Vagina (tissue), 2 donors: ENCODE measurements at regions not wholly inside any gene's neighbourhood (a gene's known extent, or its start where the extent isn't known, plus 50 kb on each side); places are given as distances from the start of the nearest gene placed in this dataset.
A peak's percentile ranks its signal among the peaks of the same experiment; 100 is the strongest.
"Not testable (repeated sequence)": the region's sequence is repeated elsewhere in the genome, so short reads cannot be mapped to it uniquely, and the experiment has no call there.

ENCODE experiments used
- DNase-seq, 2 donors: peaks; one replicate each; pipeline ENCODE4 v3.0.0-alpha.2; 2017; ENCODE audit errors: extremely low spot score in 2 of 2
- H3K27ac ChIP-seq: fragments of 200-600 bp; sonication (generic); one replicate; pipeline ENCODE4 v1.5.1; 2019
- H3K27me3 ChIP-seq: fragments of 200-600 bp; sonication (generic); one replicate; pipeline ENCODE4 v1.5.1; 2019
- H3K36me3 ChIP-seq, 2 donors: fragments of 200-600 bp; sonication (generic); one replicate each; pipeline ENCODE4 v1.5.1; 2017 to 2019
- H3K4me1 ChIP-seq: fragments of 200-600 bp; sonication (generic); one replicate; pipeline ENCODE4 v1.5.1; 2019
- H3K4me3 ChIP-seq, 2 donors: fragments of 200-600 bp; sonication (generic); 1 replicate in 1 of 2; 2 replicates in 1 of 2; pipeline ENCODE4 v1.5.1; 2016 to 2019
- H3K9me3 ChIP-seq: fragments of 200-600 bp; sonication (generic); one replicate; pipeline ENCODE4 v1.5.1; 2019
- POLR2A ChIP-seq, 2 donors: fragments of 450-650 bp; IDR thresholded peaks; one replicate each; pipeline ENCODE4 v1.6.1; 2017; ENCODE audit warnings: antibody characterized with exemption in 2 of 2, mild to moderate bottlenecking in 2 of 2, moderate library complexity in 2 of 2
- POLR2AphosphoS5 ChIP-seq, 2 donors: sonication (generic); formaldehyde crosslinking; IDR thresholded peaks; one replicate each; pipeline ENCODE4 v1.9.0; 2017; ENCODE audit warnings: antibody characterized with exemption in 2 of 2, mild to moderate bottlenecking in 2 of 2, low read depth in 1 of 2; ENCODE audit not compliant: insufficient read depth in 1 of 2
- intact Hi-C: fragments of 100-400 bp; cut with DNase I; formaldehyde crosslinking; loops from one replicate; pipeline ENCODE4 v1.15.1; 2023
- TF ChIP-seq, protein P1 (sequence below), 3 experiments: fragments of 450-650 bp in 2 of 3; fragments of 200-600 bp in 1 of 3; sonication (generic) in 1 of 3; IDR thresholded peaks; one replicate each; pipeline ENCODE4 v1.5.1; 2017 to 2019; ENCODE audit warnings: antibody characterized with exemption in 3 of 3, mild to moderate bottlenecking in 2 of 3, moderate library complexity in 2 of 3

DNA sequence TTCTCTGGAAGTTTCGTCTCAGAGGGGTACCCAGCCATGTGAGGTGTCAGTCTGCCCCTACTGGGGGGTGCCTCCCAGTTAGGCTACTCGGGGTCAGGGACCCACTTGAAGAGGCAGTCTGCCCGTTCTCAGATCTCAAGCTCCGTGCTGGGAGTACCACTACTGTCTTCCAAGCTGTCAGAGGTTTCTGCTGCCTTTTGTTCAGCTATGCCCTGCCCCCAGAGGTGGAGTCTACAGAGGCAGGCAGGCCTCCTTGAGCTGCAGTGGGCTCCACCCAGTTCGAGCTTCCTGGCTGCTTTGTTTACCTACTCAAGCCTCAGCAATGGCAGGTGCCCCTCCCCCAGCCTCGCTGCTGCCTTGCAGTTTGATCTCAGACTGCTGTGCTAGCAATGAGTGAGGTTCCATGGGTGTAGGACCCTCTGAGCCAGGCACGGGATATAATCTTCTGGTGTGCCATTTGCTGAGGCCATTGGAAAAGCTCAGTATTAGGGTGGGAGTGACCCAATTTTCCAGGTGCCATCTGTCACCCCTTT is 71.0 kb upstream of the SH3GLB1 start:
- H3K4me1 ChIP-seq, H3K27ac ChIP-seq, H3K27me3 ChIP-seq, intact Hi-C loops, DNase-seq, H3K36me3 ChIP-seq, H3K9me3 ChIP-seq, H3K4me3 ChIP-seq: not testable (repeated sequence)

DNA sequence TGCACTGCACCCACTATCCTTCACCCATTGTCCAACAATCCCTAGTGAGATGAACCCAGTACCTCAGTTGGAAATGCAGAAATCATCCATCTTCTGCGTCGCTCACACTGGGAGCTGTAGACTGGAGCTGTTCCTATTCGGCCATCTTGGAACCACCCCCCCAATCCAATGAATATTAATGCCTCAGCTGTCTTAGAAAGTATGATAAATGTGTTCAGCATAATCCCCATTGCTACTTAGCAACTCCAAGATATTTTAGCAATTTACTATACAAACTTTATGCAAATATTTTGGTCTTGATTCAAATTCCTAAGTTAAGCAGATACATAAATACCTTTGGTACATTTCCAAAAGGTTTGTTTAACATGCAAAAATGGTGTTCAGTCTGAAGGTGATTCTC is 70.5 kb upstream of the SH3GLB1 start:
- Histone ChIP-seq H3K4me1 (no peaks in the 10 kb centered on the region), H3K4me3 (no peak overlapping the region), H3K9me3 (no peaks in the 10 kb centered on the region), H3K27me3 (no peaks in the 10 kb centered on the region), H3K27ac (no peak overlapping the region), H3K36me3 (no peaks in the 10 kb centered on the region)
- no peak for TF ChIP-seq POLR2A (IDR thresholded peaks at IDR 0.05)
- TF ChIP-seq, protein P1, sequence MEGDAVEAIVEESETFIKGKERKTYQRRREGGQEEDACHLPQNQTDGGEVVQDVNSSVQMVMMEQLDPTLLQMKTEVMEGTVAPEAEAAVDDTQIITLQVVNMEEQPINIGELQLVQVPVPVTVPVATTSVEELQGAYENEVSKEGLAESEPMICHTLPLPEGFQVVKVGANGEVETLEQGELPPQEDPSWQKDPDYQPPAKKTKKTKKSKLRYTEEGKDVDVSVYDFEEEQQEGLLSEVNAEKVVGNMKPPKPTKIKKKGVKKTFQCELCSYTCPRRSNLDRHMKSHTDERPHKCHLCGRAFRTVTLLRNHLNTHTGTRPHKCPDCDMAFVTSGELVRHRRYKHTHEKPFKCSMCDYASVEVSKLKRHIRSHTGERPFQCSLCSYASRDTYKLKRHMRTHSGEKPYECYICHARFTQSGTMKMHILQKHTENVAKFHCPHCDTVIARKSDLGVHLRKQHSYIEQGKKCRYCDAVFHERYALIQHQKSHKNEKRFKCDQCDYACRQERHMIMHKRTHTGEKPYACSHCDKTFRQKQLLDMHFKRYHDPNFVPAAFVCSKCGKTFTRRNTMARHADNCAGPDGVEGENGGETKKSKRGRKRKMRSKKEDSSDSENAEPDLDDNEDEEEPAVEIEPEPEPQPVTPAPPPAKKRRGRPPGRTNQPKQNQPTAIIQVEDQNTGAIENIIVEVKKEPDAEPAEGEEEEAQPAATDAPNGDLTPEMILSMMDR (IDR thresholded peaks at IDR 0.05), result no peak
- intact Hi-C loops, result no loop called here
- no peak for DNase-seq

DNA sequence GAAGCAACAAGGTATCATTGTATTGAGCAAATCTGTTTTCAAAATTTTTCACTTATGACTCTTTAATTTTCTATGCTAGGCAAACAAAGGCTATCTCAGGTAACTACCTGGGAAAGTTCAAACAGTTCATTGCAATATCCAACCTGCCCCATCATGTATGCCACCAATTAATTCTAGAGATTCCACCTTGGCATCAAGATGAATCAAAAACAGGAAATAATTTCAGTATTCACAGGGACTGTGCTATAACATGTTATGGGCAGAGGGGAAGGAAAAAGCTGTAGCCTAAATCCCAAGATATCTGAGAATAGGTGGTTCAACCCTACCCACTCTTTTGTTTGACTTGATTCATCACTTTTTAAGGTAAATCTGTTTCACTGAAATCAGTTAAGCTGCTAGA is 67.5 kb upstream of the SH3GLB1 start:
- DNase-seq, result no peak
- H3K9me3 ChIP-seq, result no peaks in the 10 kb centered on the region
- no peak overlapping the region for H3K27ac ChIP-seq
- no peak overlapping the region for H3K4me3 ChIP-seq
- no peak for TF ChIP-seq POLR2A (IDR thresholded peaks at IDR 0.05)
- TF ChIP-seq, protein P1 (IDR thresholded peaks at IDR 0.05), result no peak
- peak in 1 of 2 donors; percentile 43 for TF ChIP-seq POLR2AphosphoS5 (IDR thresholded peaks at IDR 0.05; ENCODE audit: insufficient read depth in 1 of 2, low read depth in 1 of 2)
- H3K4me1 ChIP-seq, result no peaks in the 10 kb centered on the region
- H3K36me3 ChIP-seq, result no peaks in the 10 kb centered on the region
- intact Hi-C loops, result no loop called here
- H3K27me3 ChIP-seq, result no peaks in the 10 kb centered on the region

DNA sequence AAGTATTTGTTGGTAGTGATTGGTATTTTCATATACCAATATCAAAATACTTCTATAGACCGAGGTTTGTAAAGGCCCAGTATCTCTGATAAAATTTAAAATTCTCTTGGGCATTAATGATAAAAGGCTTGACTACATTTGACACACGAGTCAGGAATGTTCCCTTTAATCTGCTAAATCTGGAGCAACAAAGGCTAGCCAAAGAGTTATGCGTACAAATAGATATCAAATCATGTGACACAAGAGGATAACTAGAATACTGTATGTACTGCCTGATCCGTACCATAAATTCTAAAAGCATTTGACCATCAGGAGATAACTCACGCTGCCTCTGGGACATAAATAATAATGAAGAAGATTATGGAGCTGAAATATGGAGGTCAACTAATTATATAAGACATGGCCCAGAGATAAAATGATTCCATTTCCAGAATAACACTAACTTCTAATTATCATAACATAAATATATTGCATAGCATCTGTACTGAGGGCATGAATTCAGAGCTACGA is 64.2 kb upstream of the SH3GLB1 start:
- no peak for DNase-seq
- intact Hi-C loops, result no loop called here
- Histone ChIP-seq H3K36me3 (no peaks in the 10 kb centered on the region), H3K9me3 (no peaks in the 10 kb centered on the region), H3K4me3 (no peak overlapping the region), H3K27me3 (no peaks in the 10 kb centered on the region), H3K4me1 (no peaks in the 10 kb centered on the region), H3K27ac (no peak overlapping the region)
- no peak for TF ChIP-seq POLR2A (IDR thresholded peaks at IDR 0.05)
- no peak for TF ChIP-seq POLR2AphosphoS5 (IDR thresholded peaks at IDR 0.05; ENCODE audit: insufficient read depth in 1 of 2, low read depth in 1 of 2)
- TF ChIP-seq, protein P1 (IDR thresholded peaks at IDR 0.05), result no peak

DNA sequence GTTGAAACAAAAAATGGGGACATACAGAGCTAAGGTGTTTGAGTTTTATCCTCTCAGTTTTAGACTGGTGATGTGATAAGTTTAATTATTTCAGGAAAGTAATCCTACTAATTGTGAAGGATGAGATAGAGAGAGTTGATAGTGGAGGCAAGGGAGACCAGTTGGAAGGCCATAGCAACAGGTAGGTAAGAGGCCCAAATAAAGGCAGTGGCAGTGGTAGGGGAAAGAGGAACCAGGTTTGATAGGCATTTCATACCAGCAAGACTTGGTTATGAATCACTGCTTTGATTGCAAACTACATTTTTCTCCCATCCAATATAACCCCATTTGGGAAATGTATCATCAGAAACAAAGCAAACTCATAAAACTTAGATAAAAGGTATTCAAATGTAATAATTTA is 63.1 kb upstream of the SH3GLB1 start:
- no peak for DNase-seq
- H3K27ac ChIP-seq, result no peak overlapping the region
- no peaks in the 10 kb centered on the region for H3K4me1 ChIP-seq
- no peaks in the 10 kb centered on the region for H3K27me3 ChIP-seq
- intact Hi-C loops, result no loop called here
- no peak overlapping the region for H3K4me3 ChIP-seq
- H3K9me3 ChIP-seq, result no peaks in the 10 kb centered on the region
- H3K36me3 ChIP-seq, result no peaks in the 10 kb centered on the region
- TF ChIP-seq, protein P1 (IDR thresholded peaks at IDR 0.05), result no peak
- no peak for TF ChIP-seq POLR2A (IDR thresholded peaks at IDR 0.05)
- TF ChIP-seq POLR2AphosphoS5 (IDR thresholded peaks at IDR 0.05; ENCODE audit: insufficient read depth in 1 of 2, low read depth in 1 of 2), result no peak

DNA sequence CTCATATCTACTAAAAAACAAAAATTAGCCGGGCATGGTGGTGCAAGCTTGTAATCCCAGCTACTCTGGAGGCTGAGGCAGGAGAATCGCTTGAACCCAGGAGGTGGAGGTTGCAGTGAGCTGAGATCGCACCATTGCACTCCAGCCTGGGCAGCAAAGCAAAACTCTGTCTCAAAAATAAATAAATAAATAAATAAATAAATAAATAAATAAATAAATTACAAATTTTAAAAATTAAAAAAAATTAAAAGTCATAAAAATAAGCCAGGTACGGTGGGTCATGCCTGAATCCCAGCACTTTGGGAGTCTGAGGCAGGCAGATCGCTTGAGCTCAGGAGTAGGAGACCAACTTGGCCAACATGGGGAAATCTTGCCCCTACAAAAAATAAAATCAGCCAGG is 59.7 kb upstream of the SH3GLB1 start:
- H3K4me3 ChIP-seq, intact Hi-C loops, H3K4me1 ChIP-seq, H3K9me3 ChIP-seq, H3K27me3 ChIP-seq, H3K36me3 ChIP-seq, H3K27ac ChIP-seq, DNase-seq: not testable (repeated sequence)
